ENCODE measurements at regions not wholly inside any gene's neighbourhood (a gene's known extent, or its start where the extent isn't known, plus 50 kb on each side); places are given as distances from the start of the nearest gene placed in this dataset.

GRCh38 chr3:135811651-135812050, 153.9 kb upstream of the PPP2R3A start:
- Histone ChIP-seq H3K4me1 (ENCODE audit: low read depth) (no peaks in the 10 kb centered on the region), H3K27ac (no peak overlapping the region), H3K4me3 (no peak overlapping the region), H3K36me3 (no peaks in the 10 kb centered on the region), H3K27me3 (no peaks in the 10 kb centered on the region), H3K9me3 (ENCODE audit: low read depth) (no peaks in the 10 kb centered on the region)
- TF ChIP-seq, protein P1, sequence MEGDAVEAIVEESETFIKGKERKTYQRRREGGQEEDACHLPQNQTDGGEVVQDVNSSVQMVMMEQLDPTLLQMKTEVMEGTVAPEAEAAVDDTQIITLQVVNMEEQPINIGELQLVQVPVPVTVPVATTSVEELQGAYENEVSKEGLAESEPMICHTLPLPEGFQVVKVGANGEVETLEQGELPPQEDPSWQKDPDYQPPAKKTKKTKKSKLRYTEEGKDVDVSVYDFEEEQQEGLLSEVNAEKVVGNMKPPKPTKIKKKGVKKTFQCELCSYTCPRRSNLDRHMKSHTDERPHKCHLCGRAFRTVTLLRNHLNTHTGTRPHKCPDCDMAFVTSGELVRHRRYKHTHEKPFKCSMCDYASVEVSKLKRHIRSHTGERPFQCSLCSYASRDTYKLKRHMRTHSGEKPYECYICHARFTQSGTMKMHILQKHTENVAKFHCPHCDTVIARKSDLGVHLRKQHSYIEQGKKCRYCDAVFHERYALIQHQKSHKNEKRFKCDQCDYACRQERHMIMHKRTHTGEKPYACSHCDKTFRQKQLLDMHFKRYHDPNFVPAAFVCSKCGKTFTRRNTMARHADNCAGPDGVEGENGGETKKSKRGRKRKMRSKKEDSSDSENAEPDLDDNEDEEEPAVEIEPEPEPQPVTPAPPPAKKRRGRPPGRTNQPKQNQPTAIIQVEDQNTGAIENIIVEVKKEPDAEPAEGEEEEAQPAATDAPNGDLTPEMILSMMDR (IDR thresholded peaks at IDR 0.05; ENCODE audit: low read depth, low read length), result no peak
- DNase-seq (ENCODE audit: low read depth in 1 of 2, low spot score in 1 of 2), result no peak

- no peaks in the 10 kb centered on the region for H3K36me3 ChIP-seq
- no peak overlapping the region for H3K4me3 ChIP-seq
- TF ChIP-seq, protein P1 (IDR thresholded peaks at IDR 0.05; ENCODE audit: low read depth, low read length), result no peak
- H3K27me3 ChIP-seq, result no peaks in the 10 kb centered on the region
- H3K27ac ChIP-seq, result no peak overlapping the region
- no peaks in the 10 kb centered on the region for H3K9me3 ChIP-seq (ENCODE audit: low read depth)
- no peak for DNase-seq (ENCODE audit: low read depth in 1 of 2, low spot score in 1 of 2)
- no peaks in the 10 kb centered on the region for H3K4me1 ChIP-seq (ENCODE audit: low read depth)
Measured at GRCh38 chr3:135812057-135812456, 153.5 kb upstream of the PPP2R3A start.

DNA sequence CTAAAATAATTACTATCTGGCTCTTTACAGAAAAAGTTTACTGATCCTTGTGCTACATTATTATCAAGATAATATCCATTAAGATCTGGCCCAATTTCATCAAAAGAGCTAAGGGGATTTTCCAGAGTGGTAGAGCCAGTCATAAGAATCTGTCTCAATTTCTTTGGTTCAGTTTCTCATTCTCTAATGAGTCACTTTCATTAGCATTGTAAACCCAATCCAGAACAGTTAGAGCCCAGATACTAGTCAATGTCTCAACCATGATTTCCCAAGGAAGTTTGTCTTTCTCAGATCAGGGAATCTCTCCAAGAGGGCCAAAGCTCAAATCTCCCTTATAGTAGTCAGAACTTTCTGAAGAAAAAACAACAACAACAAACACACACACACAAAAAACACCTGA, 131.1 kb upstream of the PPP2R3A start:
- Histone ChIP-seq H3K4me3 (no peak overlapping the region), H3K27ac (no peak overlapping the region), H3K4me1 (ENCODE audit: low read depth) (no peaks in the 10 kb centered on the region), H3K36me3 (no peaks in the 10 kb centered on the region), H3K9me3 (ENCODE audit: low read depth) (no peaks in the 10 kb centered on the region), H3K27me3 (no peaks in the 10 kb centered on the region)
- no peak for DNase-seq (ENCODE audit: low read depth in 1 of 2, low spot score in 1 of 2)
- TF ChIP-seq, protein P1 (IDR thresholded peaks at IDR 0.05; ENCODE audit: low read depth, low read length), result no peak

DNA sequence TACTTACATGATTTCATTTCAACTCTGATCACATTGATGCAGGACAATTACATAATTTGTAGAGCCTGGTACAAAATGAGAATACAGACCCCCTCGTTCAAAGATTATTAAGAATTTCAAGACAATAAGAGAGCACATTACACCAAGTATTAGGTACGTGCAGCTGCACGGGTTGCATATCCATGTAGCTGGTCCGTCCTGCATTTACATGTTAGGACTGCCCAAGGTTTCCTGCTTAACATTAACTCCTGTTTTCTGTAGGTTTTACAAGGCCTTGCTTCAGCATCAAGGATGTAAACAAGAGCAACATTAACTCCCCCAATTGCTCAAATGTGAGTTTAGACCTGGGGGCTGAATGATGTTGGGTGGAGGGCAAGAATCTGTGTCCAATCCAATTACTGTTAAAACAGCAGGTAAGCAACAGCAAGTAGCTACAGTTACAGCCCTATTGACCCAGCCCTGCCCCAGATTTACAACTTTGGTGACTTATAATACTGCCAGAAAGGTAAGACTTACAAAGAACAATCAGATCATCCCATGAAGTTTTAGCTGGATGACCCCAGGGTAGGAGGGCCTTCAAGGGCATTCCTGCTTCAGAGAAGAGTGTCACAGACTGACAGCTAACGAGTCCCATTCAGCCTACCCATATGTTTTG, 127.4 kb upstream of the PPP2R3A start:
- no peak for DNase-seq (ENCODE audit: low read depth in 1 of 2, low spot score in 1 of 2)
- H3K27me3 ChIP-seq, result no peaks in the 10 kb centered on the region
- H3K4me3 ChIP-seq, result no peak overlapping the region
- no peaks in the 10 kb centered on the region for H3K36me3 ChIP-seq
- H3K9me3 ChIP-seq (ENCODE audit: low read depth), result no peaks in the 10 kb centered on the region
- H3K27ac ChIP-seq, result no peak overlapping the region
- TF ChIP-seq, protein P1 (IDR thresholded peaks at IDR 0.05; ENCODE audit: low read depth, low read length), result no peak
- no peaks in the 10 kb centered on the region for H3K4me1 ChIP-seq (ENCODE audit: low read depth)

DNA sequence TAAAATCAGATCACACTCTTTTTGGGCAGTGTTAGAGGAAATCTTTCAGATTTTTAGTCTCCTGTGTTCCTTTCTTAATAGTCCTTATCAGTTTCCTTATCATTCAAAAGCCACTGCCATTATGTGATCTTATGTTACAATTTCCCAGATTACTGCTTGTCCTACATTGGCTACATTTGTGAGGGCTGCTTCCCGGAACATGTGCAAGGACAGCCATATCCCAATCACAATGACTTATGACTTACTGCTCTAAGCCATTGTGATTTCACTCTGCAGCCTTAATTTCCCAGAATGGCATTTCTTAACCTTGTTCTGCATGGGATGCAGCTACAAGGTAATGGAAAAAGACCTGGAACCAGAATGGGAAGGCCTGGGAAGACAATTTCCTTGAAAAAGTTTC, 125.1 kb upstream of the PPP2R3A start:
- H3K27me3 ChIP-seq, result no peaks in the 10 kb centered on the region
- no peak overlapping the region for H3K4me3 ChIP-seq
- TF ChIP-seq, protein P1 (IDR thresholded peaks at IDR 0.05; ENCODE audit: low read depth, low read length), result no peak
- no peak overlapping the region for H3K27ac ChIP-seq
- no peaks in the 10 kb centered on the region for H3K4me1 ChIP-seq (ENCODE audit: low read depth)
- H3K36me3 ChIP-seq, result no peaks in the 10 kb centered on the region
- DNase-seq (ENCODE audit: low read depth in 1 of 2, low spot score in 1 of 2), result no peak
- H3K9me3 ChIP-seq (ENCODE audit: low read depth), result no peaks in the 10 kb centered on the region
